ENCODE measurements at regions not wholly inside any gene's neighbourhood (a gene's known extent, or its start where the extent isn't known, plus 50 kb on each side); places are given as distances from the start of the nearest gene placed in this dataset.

GRCh38 chr20:23283096-23283850 is 67.3 kb upstream of the NXT1 start:
- Histone ChIP-seq H3K4me3 (no peak overlapping the region), H3K9me3 (no peaks in the 10 kb centered on the region), H3K27me3 (no peaks in the 10 kb centered on the region), H3K36me3 (ENCODE audit: low read depth, missing control alignments) (no peaks in the 10 kb centered on the region), H3K27ac (no peak overlapping the region), H3K4me1 (no peaks in the 10 kb centered on the region)
- intact Hi-C loops (cut with DNase I; ENCODE audit: low total_unique reads) = no loop called here
- 90 to 92% methylated on average over 12 of the region's 12 CpGs for WGBS, 2 donors
- DNase-seq = no peak
- no peak for TF ChIP-seq CTCF (IDR thresholded peaks at IDR 0.05)
- TF ChIP-seq POLR2A (IDR thresholded peaks at IDR 0.05) = no peak

GRCh38 chr20:23282546-23282945 is 68.0 kb upstream of the NXT1 start:
- no peak for TF ChIP-seq POLR2A (IDR thresholded peaks at IDR 0.05)
- TF ChIP-seq CTCF (IDR thresholded peaks at IDR 0.05) = no peak
- Histone ChIP-seq H3K4me3 (no peak overlapping the region), H3K27me3 (no peaks in the 10 kb centered on the region), H3K9me3 (no peaks in the 10 kb centered on the region), H3K36me3 (ENCODE audit: low read depth, missing control alignments) (no peaks in the 10 kb centered on the region), H3K27ac (no peak overlapping the region), H3K4me1 (no peaks in the 10 kb centered on the region)
- 68 to 69% methylated on average over 3 of the region's 3 CpGs for WGBS, 2 donors
- intact Hi-C loops (cut with DNase I; ENCODE audit: low total_unique reads) = no loop called here
- DNase-seq = no peak

GRCh38 chr20:23282111-23282510 is 68.5 kb upstream of the NXT1 start:
- Histone ChIP-seq H3K4me1 (no peaks in the 10 kb centered on the region), H3K27ac (no peak overlapping the region), H3K9me3 (no peaks in the 10 kb centered on the region), H3K4me3 (no peak overlapping the region), H3K36me3 (ENCODE audit: low read depth, missing control alignments) (no peaks in the 10 kb centered on the region), H3K27me3 (no peaks in the 10 kb centered on the region)
- 64 to 72% methylated on average over 1 of the region's 1 CpG for WGBS, 2 donors
- intact Hi-C loops (cut with DNase I; ENCODE audit: low total_unique reads) = no loop called here
- TF ChIP-seq CTCF (IDR thresholded peaks at IDR 0.05) (no peak), POLR2A (IDR thresholded peaks at IDR 0.05) (no peak)
- no peak for DNase-seq

- Histone ChIP-seq H3K9me3 (no peaks in the 10 kb centered on the region), H3K36me3 (ENCODE audit: low read depth, missing control alignments) (no peaks in the 10 kb centered on the region), H3K27ac (no peak overlapping the region), H3K4me3 (no peak overlapping the region), H3K27me3 (no peaks in the 10 kb centered on the region), H3K4me1 (no peaks in the 10 kb centered on the region)
- DNase-seq = no peak
- intact Hi-C loops (cut with DNase I; ENCODE audit: low total_unique reads) = no loop called here
- 95% methylated on average over 7 of the region's 7 CpGs for WGBS, 2 donors
- TF ChIP-seq POLR2A (IDR thresholded peaks at IDR 0.05) (no peak), CTCF (IDR thresholded peaks at IDR 0.05) (no peak)
These were observed 70.8 kb upstream of the NXT1 start for GRCh38 chr20:23279836-23280235.

GRCh38 chr20:23278172-23278571 is 72.4 kb upstream of the NXT1 start:
- intact Hi-C loops (cut with DNase I; ENCODE audit: low total_unique reads) = no loop called here
- Histone ChIP-seq H3K27me3 (no peaks in the 10 kb centered on the region), H3K9me3 (no peaks in the 10 kb centered on the region), H3K27ac (no peak overlapping the region), H3K4me1 (no peaks in the 10 kb centered on the region), H3K4me3 (no peak overlapping the region), H3K36me3 (ENCODE audit: low read depth, missing control alignments) (no peaks in the 10 kb centered on the region)
- DNase-seq = no peak
- TF ChIP-seq POLR2A (IDR thresholded peaks at IDR 0.05) (no peak), CTCF (IDR thresholded peaks at IDR 0.05) (no peak)
- 98% methylated on average over 4 of the region's 4 CpGs for WGBS, 2 donors

Data from testis (tissue), 2 donors.